GM23338 (cell line): ENCODE measurements at regions not wholly inside any gene's neighbourhood (a gene's known extent, or its start where the extent isn't known, plus 50 kb on each side); places are given as distances from the start of the nearest gene placed in this dataset.

Source experiments
- CTCF ChIP-seq, 2 experiments: fragments of 200-600 bp in 1 of 2; sonication (generic) in 1 of 2; conservative IDR thresholded peaks; 2 replicates each; pipeline versions ENCODE4 v1.5.1 to v1.6.1; 2016 to 2017; ENCODE audit warnings: antibody characterized with exemption in 2 of 2, low read depth in 2 of 2, mild to moderate bottlenecking in 2 of 2, moderate library complexity in 1 of 2
- EZH2 ChIP-seq: fragments of 200-600 bp; sonication (generic); IDR thresholded peaks from one replicate; pipeline ENCODE4 v1.8.0; 2017; ENCODE audit warnings: antibody characterized with exemption, mild to moderate bottlenecking, low read depth; ENCODE audit not compliant: unreplicated experiment
- EZH2phosphoT487 ChIP-seq: fragments of 200-600 bp; sonication (generic); IDR thresholded peaks from one replicate; pipeline ENCODE4 v1.8.1; 2018; ENCODE audit warnings: antibody characterized with exemption; ENCODE audit not compliant: unreplicated experiment
- POLR2AphosphoS5 ChIP-seq: IDR thresholded peaks from 2 replicates; pipeline ENCODE4 v1.6.1; 2016; ENCODE audit warnings: antibody characterized with exemption, low read depth
- STAT1 ChIP-seq: IDR thresholded peaks from one replicate; pipeline ENCODE4 v1.6.1; 2016; ENCODE audit warnings: antibody characterized with exemption; ENCODE audit not compliant: unreplicated experiment

GRCh38 chr10:69728335-69728870, 73.3 kb upstream of the COL13A1 start:
- no peak for TF ChIP-seq CTCF (conservative IDR thresholded peaks at IDR 0.05; ENCODE audit: low read depth in 2 of 2)
- TF ChIP-seq POLR2AphosphoS5: no peak
- TF ChIP-seq STAT1: no peak
- no peak for TF ChIP-seq EZH2
- TF ChIP-seq EZH2phosphoT487: no peak
